Motor neuron (in vitro differentiated cells): ENCODE measurements at regions not wholly inside any gene's neighbourhood (a gene's known extent, or its start where the extent isn't known, plus 50 kb on each side); places are given as distances from the start of the nearest gene placed in this dataset.

Source experiments
- ATAC-seq, 8 experiments: fragments of 200-7000 bp; cut with Tn5 transposase; replicated peaks in 6 of 8; 2 replicates each; pipeline ENCODE4 v1.8.0; 2021; ENCODE audit warnings: mild to moderate bottlenecking in 8 of 8, moderate library complexity in 8 of 8
- H3K27ac ChIP-seq, 2 donors: fragments of 250-450 bp; sonication (Bioruptor Pico); 2 replicates each; pipeline ENCODE4 v1.9.0; 2021; ENCODE audit warnings: antibody characterized with exemption in 2 of 2, mild to moderate bottlenecking in 2 of 2, moderate library complexity in 1 of 2
- H3K4me1 ChIP-seq, 2 donors: fragments of 250-450 bp; sonication (Bioruptor Pico); replicated peaks in 1 of 2; 2 replicates each; pipeline ENCODE4 v1.6.1; 2021; ENCODE audit warnings: antibody characterized with exemption in 2 of 2, mild to moderate bottlenecking in 2 of 2, moderate library complexity in 1 of 2
- H3K4me3 ChIP-seq, 5 donors: fragments of 250-450 bp; sonication (Bioruptor Pico); 2 replicates each; pipeline ENCODE4 v1.9.0; 2021; ENCODE audit warnings: antibody characterized with exemption in 5 of 5, mild to moderate bottlenecking in 5 of 5, moderate library complexity in 4 of 5
- WGBS, 10 experiments: fragments of 450-650 bp; shearing (Covaris generic); methylation state at CpG; one replicate each; pipeline ENCODE4 v1.0.0; 2022; 5-methylcytosine and 5-hydroxymethylcytosine counted together
- in situ Hi-C, 9 experiments: fragments of 400-800 bp; cut with MboI; loops; one replicate each; pipeline ENCODE4 v1.15.0; 2021; ENCODE audit warnings: low sequenced_read_pairs in 9 of 9, low pct_unique_long_range_greater_than_20kb in 2 of 9; ENCODE audit not compliant: unreplicated experiment in 9 of 9

- in situ Hi-C loops, result loop anchor here in 5 of 9 experiments (25.0 kb wide), 3 partner anchors 218 to 818 kb away; no protein-coding TSS in a partner anchor
- H3K27ac ChIP-seq, result no peak overlapping the region
- WGBS, 10 experiments, result 19 to 76% (median 35%) methylated on average over 2 to 4 of the region's 4 CpGs; no CpG with 5 or more reads in 1 of the 10 experiments
- no peaks in the 10 kb centered on the region for H3K4me1 ChIP-seq
- no peak overlapping the region for H3K4me3 ChIP-seq
- ATAC-seq, result no peak
Observed at GRCh38 chr2:147094077-147094476, 750.8 kb upstream of the ACVR2A start.

DNA sequence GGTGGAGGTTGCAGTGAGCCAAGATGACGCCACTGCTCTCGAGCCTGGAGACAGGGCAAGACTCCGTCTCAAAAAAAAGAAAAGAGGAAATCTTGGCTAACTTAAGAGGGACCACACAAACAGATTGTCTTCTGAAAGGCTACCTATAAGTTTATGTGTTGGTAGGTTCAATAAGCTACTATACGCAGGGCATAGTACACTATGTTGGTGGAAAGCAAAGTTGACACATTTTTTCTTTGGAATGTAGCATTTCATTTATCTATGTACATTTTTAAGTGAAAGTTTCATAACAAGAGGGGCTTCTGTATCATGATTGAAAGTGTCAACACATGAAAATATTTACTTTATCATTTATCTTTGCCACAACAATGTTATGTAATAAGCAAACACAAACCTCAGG, 752.6 kb upstream of the ACVR2A start:
- no peak overlapping the region for H3K27ac ChIP-seq
- in situ Hi-C loops, result loop anchor here in 5 of 9 experiments (25.0 kb wide), 3 partner anchors 220 to 820 kb away; no protein-coding TSS in a partner anchor
- 52 to 96% (median 91%) methylated on average over 2 to 4 of the region's 4 CpGs; no CpG with 5 or more reads in 2 of the 10 experiments for WGBS, 10 experiments
- no peaks in the 10 kb centered on the region for H3K4me1 ChIP-seq
- no peak for ATAC-seq
- H3K4me3 ChIP-seq, result no peak overlapping the region

DNA sequence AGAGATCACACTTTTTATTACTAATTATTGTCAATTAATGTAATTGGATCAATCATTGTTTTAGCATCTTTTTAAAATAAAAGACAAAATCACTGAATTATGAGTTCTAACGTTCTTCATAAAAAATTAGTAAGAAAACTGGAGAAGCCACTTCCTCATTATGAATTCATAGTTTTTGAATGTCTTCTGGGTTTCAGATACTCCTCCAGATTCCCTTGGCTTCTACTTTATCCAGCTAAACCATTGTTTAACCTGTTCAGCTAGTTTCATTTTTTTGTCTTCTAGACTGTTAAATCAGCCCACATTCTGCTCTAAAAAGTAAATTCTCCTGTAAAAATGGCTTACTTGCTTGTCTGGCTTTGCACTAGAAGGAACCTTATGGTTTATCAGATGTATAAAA, 753.4 kb upstream of the ACVR2A start:
- 0 to 11% (median 0%) methylated on average over 1 of the region's 1 CpG; no CpG with 5 or more reads in 5 of the 10 experiments for WGBS, 10 experiments
- Histone ChIP-seq H3K4me1 (no peaks in the 10 kb centered on the region), H3K27ac (no peak overlapping the region), H3K4me3 (no peak overlapping the region)
- in situ Hi-C loops, result loop anchor here in 5 of 9 experiments (25.0 kb wide), 3 partner anchors 221 to 821 kb away; no protein-coding TSS in a partner anchor
- no peak for ATAC-seq

GRCh38 chr2:147088871-147089270, 756.0 kb upstream of the ACVR2A start:
- Histone ChIP-seq H3K27ac (no peak overlapping the region), H3K4me3 (no peak overlapping the region), H3K4me1 (no peaks in the 10 kb centered on the region)
- in situ Hi-C loops, result loop anchor here in 5 of 9 experiments (25.0 kb wide), 3 partner anchors 223 to 823 kb away; no protein-coding TSS in a partner anchor
- WGBS, 10 experiments, result 50 to 100% (median 65%) methylated on average over 1 to 2 of the region's 2 CpGs; no CpG with 5 or more reads in 6 of the 10 experiments
- no peak for ATAC-seq

DNA sequence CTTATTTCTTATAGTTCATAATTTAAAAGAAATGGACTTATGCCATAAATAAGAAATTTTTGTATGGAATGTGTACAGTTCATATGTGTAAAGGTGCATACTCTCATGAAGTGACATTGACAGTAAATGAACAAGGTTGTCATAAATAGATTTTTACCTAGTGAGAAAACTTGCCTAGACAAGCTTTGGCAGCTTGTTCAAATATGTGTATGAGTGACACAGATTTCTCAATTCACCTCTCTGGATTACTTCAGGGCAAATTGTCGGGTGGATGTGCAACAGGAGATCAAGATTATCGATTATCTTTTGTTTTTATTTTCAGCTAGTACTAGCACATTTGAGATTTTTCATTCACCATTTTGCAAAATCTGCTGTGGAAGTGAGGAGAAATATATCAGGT, 758.1 kb upstream of the ACVR2A start:
- 17 to 100% (median 88%) methylated on average over 1 to 2 of the region's 2 CpGs; no CpG with 5 or more reads in 1 of the 10 experiments for WGBS, 10 experiments
- Histone ChIP-seq H3K4me1 (no peaks in the 10 kb centered on the region), H3K4me3 (no peak overlapping the region), H3K27ac (no peak overlapping the region)
- ATAC-seq, result no peak
- in situ Hi-C loops, result loop anchor here in 5 of 9 experiments (25.0 kb wide), 3 partner anchors 226 to 826 kb away; no protein-coding TSS in a partner anchor

GRCh38 chr2:147083664-147084063, 761.2 kb upstream of the ACVR2A start:
- Histone ChIP-seq H3K27ac (no peak overlapping the region), H3K4me3 (no peak overlapping the region), H3K4me1 (no peaks in the 10 kb centered on the region)
- in situ Hi-C loops, result loop anchor here in 5 of 9 experiments (25.0 kb wide), 3 partner anchors 229 to 829 kb away; no protein-coding TSS in a partner anchor
- peak in 2 of 8 experiments; percentile 24 to 63 for ATAC-seq
- 40 to 100% (median 94%) methylated on average over 1 to 4 of the region's 4 CpGs; no CpG with 5 or more reads in 5 of the 10 experiments for WGBS, 10 experiments

DNA sequence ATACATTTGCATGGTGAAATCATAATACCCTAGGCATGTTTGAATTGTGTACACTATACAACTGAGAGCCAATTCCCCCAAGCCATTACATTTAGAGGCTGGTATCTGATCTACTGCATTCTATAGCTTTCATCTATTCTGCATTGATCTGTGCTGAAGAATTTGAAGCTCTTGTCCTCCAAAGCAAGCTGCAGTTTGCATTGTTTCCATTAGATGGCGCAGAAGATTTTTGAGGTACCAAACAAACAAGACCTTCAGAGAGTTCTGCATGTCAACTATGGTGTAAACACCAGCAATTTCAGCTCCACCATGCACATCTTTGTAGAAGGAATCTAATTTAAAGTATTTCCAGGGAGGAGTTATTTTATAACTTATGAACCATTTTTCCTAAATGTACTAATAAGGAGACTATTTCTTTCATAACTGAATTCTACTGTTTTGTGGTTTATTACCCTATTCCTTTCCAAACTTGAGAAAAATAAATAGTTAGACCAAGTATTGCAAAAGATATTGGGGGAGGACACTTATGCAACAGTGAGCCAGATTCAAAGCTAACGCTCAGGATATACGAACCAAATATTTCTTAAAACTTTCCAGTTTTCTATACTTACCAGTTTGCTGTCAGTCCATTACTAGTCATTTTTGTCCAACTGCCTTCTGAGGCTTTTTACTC, 761.8 kb upstream of the ACVR2A start:
- WGBS, 10 experiments, result 0 to 100% (median 58%) methylated on average over 1 to 3 of the region's 3 CpGs; no CpG with 5 or more reads in 1 of the 10 experiments
- peak in 7 of 8 experiments; percentile 44 to 82 (median 73) for ATAC-seq
- Histone ChIP-seq H3K4me3 (no peak overlapping the region), H3K4me1 (no peaks in the 10 kb centered on the region), H3K27ac (no peak overlapping the region)
- in situ Hi-C loops, result loop anchor here in 5 of 9 experiments (25.0 kb wide), 3 partner anchors 229 to 829 kb away; no protein-coding TSS in a partner anchor

DNA sequence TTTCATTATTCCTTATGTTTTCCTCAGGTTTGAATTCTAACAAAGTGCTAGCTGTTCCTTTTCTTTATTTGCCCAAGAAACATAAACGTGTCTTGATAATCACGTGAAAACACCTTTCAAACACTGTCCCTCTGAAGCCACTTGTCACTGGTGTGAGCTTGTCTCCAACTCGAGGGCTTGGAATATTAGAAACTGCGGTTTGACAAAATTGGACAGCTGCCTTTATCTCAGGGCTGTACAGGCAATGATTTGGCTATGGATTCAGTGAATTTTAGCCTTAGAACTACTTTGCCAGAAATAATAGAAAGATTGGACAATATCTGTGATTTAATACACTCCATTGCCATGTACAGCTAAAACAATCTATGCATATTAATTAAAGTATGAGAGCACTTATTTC, 763.0 kb upstream of the ACVR2A start:
- Histone ChIP-seq H3K4me3 (no peak overlapping the region), H3K27ac (no peak overlapping the region), H3K4me1 (no peaks in the 10 kb centered on the region)
- in situ Hi-C loops, result loop anchor here in 5 of 9 experiments (25.0 kb wide), 3 partner anchors 230 to 830 kb away; no protein-coding TSS in a partner anchor
- no peak for ATAC-seq
- WGBS, 10 experiments, result 0 to 100% (median 76%) methylated on average over 2 to 4 of the region's 4 CpGs; no CpG with 5 or more reads in 2 of the 10 experiments

DNA sequence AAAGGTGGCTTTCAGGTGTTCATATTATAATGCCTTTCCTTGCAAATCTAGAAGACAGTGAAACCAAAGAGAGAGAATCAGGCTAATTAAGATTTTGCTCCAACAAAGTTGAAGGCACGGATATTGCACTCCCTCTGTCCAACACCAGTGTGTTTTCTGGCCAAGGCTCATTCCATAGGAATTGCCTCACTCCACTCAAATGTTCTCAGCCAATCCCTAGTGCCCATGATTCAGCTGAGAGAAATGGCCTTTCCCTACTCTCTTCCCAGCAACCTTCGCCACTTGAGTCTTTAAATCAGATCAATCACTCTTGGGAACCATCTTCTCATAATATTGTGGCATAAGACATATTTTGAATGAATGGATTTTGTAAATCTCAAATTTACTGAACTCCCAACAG, 768.2 kb upstream of the ACVR2A start:
- Histone ChIP-seq H3K4me3 (no peak overlapping the region), H3K4me1 (no peaks in the 10 kb centered on the region), H3K27ac (no peak overlapping the region)
- in situ Hi-C loops, result loop anchor here in 5 of 9 experiments (25.0 kb wide), 3 partner anchors 236 to 836 kb away; no protein-coding TSS in a partner anchor
- ATAC-seq, result no peak
- 0 to 100% (median 71%) methylated on average over 1 to 2 of the region's 2 CpGs; no CpG with 5 or more reads in 2 of the 10 experiments for WGBS, 10 experiments

- WGBS, 10 experiments, result 14 to 100% (median 50%) methylated on average over 1 to 2 of the region's 2 CpGs; no CpG with 5 or more reads in 4 of the 10 experiments
- Histone ChIP-seq H3K4me1 (no peaks in the 10 kb centered on the region), H3K27ac (no peak overlapping the region), H3K4me3 (no peak overlapping the region)
- ATAC-seq, result no peak
- in situ Hi-C loops, result loop anchor here in 2 of 9 experiments (25.0 kb wide), 1 partner anchor 844 kb away; no protein-coding TSS in a partner anchor
Observed at GRCh38 chr2:147068071-147068470, 776.8 kb upstream of the ACVR2A start.

GRCh38 chr2:147067136-147067535, 777.7 kb upstream of the ACVR2A start:
- H3K4me1 ChIP-seq, result no peaks in the 10 kb centered on the region
- 20 to 100% (median 70%) methylated on average over 1 of the region's 1 CpG; no CpG with 5 or more reads in 2 of the 10 experiments for WGBS, 10 experiments
- ATAC-seq, result no peak
- in situ Hi-C loops, result loop anchor here in 2 of 9 experiments (25.0 kb wide), 1 partner anchor 845 kb away; no protein-coding TSS in a partner anchor
- H3K27ac ChIP-seq, result no peak overlapping the region
- H3K4me3 ChIP-seq, result no peak overlapping the region

DNA sequence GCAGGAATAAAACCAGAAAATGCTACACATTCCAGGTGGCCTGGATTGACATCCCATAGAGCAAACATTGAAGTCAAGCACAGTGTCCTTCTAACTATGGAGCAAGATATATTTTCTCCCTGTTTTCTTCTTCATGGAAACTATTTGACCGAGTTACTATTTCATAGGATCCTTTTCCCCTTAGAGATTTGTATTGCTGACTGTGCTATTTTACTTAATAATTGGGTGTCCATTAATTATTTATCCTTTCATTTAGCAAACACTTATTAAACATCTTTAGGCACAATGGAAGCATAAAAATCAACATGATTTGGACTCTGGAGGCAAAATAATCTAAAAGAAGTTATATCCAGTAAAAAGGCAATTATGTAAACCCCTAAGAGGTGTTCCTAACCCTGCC, 782.8 kb upstream of the ACVR2A start:
- 0 to 100% (median 0%) methylated on average over 1 of the region's 1 CpG; no CpG with 5 or more reads in 1 of the 10 experiments for WGBS, 10 experiments
- in situ Hi-C loops, result loop anchor here in 2 of 9 experiments (25.0 kb wide), 1 partner anchor 850 kb away; no protein-coding TSS in a partner anchor
- Histone ChIP-seq H3K4me3 (no peak overlapping the region), H3K27ac (no peak overlapping the region), H3K4me1 (peaks cover 0 to 24% of the 10 kb centered on the region in 2 donors)
- no peak for ATAC-seq

DNA sequence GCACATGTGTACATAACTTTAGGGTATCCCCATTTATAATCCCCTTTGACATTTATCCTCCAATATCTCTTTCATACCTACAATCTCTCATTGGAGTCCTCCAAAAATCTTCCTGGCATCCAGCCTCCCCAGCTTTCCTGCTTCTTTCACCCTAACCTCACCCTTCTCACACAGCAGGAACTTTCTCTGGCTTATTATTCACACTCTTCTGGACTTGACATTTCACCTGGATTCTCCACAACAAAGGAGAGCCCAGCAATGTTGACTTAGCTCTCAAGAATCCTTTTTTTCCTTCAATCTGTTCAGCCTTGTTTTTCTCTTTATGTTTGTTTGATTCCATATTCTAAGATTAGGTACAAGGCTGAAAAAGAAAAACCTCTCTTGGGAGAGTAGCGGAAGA, 783.6 kb upstream of the ACVR2A start:
- WGBS, 10 experiments, result 86 to 100% (median 100%) methylated on average over 1 of the region's 1 CpG; no CpG with 5 or more reads in 5 of the 10 experiments

More for the DNA sequence above, 783.6 kb upstream of the ACVR2A start:
- Histone ChIP-seq H3K4me1 (peaks cover 0 to 25% of the 10 kb centered on the region in 2 donors), H3K27ac (no peak overlapping the region), H3K4me3 (no peak overlapping the region)
- in situ Hi-C loops, result loop anchor here in 2 of 9 experiments (25.0 kb wide), 1 partner anchor 851 kb away; no protein-coding TSS in a partner anchor
- no peak for ATAC-seq
